ENCODE measurements at regions not wholly inside any gene's neighbourhood (a gene's known extent, or its start where the extent isn't known, plus 50 kb on each side); places are given as distances from the start of the nearest gene placed in this dataset.
A peak's percentile ranks its signal among the peaks of the same experiment; 100 is the strongest.

GRCh38 chr1:72369069-72369757 is 86.9 kb upstream of the NEGR1 start:
- TF ChIP-seq CTCF (conservative IDR thresholded peaks at IDR 0.05; ENCODE audit: low read depth, low read length): no peak
- peak; percentile 9 for DNase-seq (ENCODE audit: low read depth)
- H3K4me3 ChIP-seq (ENCODE audit: low read depth, low read length): no peak overlapping the region

GRCh38 chr1:72366466-72366865 is 84.1 kb upstream of the NEGR1 start:
- no peak overlapping the region for H3K4me3 ChIP-seq (ENCODE audit: low read depth, low read length)
- peak; percentile 66 for DNase-seq (ENCODE audit: low read depth)
- no peak for TF ChIP-seq CTCF (conservative IDR thresholded peaks at IDR 0.05; ENCODE audit: low read depth, low read length)

- no peak overlapping the region for H3K4me3 ChIP-seq (ENCODE audit: low read depth, low read length)
- DNase-seq (ENCODE audit: low read depth): no peak
- TF ChIP-seq CTCF (conservative IDR thresholded peaks at IDR 0.05; ENCODE audit: low read depth, low read length): no peak
Observed at GRCh38 chr1:72365693-72366092, 83.4 kb upstream of the NEGR1 start.

- no peak for DNase-seq (ENCODE audit: low read depth)
- TF ChIP-seq CTCF (conservative IDR thresholded peaks at IDR 0.05; ENCODE audit: low read depth, low read length): no peak
- H3K4me3 ChIP-seq (ENCODE audit: low read depth, low read length): no peak overlapping the region
Observed at GRCh38 chr1:72362538-72362937, 80.2 kb upstream of the NEGR1 start.

GRCh38 chr1:72357411-72357810 is 75.1 kb upstream of the NEGR1 start:
- DNase-seq (ENCODE audit: low read depth): peak; percentile 10
- TF ChIP-seq CTCF (conservative IDR thresholded peaks at IDR 0.05; ENCODE audit: low read depth, low read length): no peak
- H3K4me3 ChIP-seq (ENCODE audit: low read depth, low read length): no peak overlapping the region

GRCh38 chr1:72355899-72356298 is 73.6 kb upstream of the NEGR1 start:
- TF ChIP-seq CTCF (conservative IDR thresholded peaks at IDR 0.05; ENCODE audit: low read depth, low read length): no peak
- DNase-seq (ENCODE audit: low read depth): no peak
- no peak overlapping the region for H3K4me3 ChIP-seq (ENCODE audit: low read depth, low read length)

- no peak for TF ChIP-seq CTCF (conservative IDR thresholded peaks at IDR 0.05; ENCODE audit: low read depth, low read length)
- DNase-seq (ENCODE audit: low read depth): no peak
- no peak overlapping the region for H3K4me3 ChIP-seq (ENCODE audit: low read depth, low read length)
Observed at GRCh38 chr1:72341661-72342060, 59.3 kb upstream of the NEGR1 start.
